ENCODE measurements at regions not wholly inside any gene's neighbourhood (a gene's known extent, or its start where the extent isn't known, plus 50 kb on each side); places are given as distances from the start of the nearest gene placed in this dataset.

- no peak for TF ChIP-seq CTBP1 (IDR thresholded peaks at IDR 0.05; ENCODE audit: borderline replicate concordance)
- no peak for TF ChIP-seq ARNT (IDR thresholded peaks at IDR 0.05)
- no peak for TF ChIP-seq LEF1 (IDR thresholded peaks at IDR 0.05; ENCODE audit: borderline replicate concordance)
- no peak for TF ChIP-seq SP1 (IDR thresholded peaks at IDR 0.05)
- TF ChIP-seq L3MBTL2 (conservative IDR thresholded peaks at IDR 0.05) = no peak
- no peak for TF ChIP-seq ELF4 (IDR thresholded peaks at IDR 0.05)
- TF ChIP-seq HDGF (IDR thresholded peaks at IDR 0.05; ENCODE audit: borderline replicate concordance) = no peak
- TF ChIP-seq NFRKB (IDR thresholded peaks at IDR 0.05) = no peak
- TF ChIP-seq, protein P1, sequence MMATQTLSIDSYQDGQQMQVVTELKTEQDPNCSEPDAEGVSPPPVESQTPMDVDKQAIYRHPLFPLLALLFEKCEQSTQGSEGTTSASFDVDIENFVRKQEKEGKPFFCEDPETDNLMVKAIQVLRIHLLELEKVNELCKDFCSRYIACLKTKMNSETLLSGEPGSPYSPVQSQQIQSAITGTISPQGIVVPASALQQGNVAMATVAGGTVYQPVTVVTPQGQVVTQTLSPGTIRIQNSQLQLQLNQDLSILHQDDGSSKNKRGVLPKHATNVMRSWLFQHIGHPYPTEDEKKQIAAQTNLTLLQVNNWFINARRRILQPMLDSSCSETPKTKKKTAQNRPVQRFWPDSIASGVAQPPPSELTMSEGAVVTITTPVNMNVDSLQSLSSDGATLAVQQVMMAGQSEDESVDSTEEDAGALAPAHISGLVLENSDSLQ (IDR thresholded peaks at IDR 0.05) = no peak
- TF ChIP-seq ZNF384 (IDR thresholded peaks at IDR 0.05) = no peak
- ChIA-PET POLR2A (no interaction called here), CTCF (no interaction called here)
- DNase-seq (ENCODE audit: extremely low spot score) = no peak
These were observed 213.9 kb downstream of the CHRM2 start for GRCh38 chr7:137082391-137082790.

DNA sequence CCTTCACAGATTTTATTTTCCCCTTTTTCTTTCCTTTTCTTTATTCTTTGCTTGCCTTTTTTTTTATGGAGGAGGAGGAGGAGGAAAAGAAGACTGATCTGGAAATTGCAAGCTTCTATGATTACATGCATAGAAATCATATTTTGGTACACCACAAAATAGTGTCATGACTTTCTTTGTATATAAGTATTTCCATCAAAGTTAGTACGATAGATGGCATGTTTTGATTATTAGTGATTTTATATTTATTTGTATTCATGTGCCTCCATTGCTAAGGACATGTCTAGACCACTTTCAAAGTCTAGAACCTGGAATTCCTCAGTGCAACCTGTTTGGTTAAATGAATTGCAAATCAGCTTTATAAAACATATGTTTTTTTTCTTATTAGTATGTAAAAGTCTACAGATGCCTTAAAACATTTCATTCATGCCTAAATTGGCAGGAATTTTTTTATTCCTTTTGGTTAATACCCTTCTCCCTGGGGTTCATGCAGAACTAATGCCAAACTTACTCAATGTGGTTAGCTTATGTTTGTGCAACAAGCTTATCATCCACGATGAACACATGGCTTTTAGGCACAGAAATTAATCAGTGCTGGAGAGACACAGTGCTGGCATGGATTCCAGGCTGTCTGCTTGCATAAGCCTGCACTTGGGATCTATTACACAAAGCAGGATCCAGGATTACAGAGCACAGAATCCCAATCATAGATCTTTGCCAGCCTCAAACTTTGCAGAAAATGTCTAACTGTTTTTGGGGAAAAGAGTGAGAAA lies 213.1 kb downstream of the CHRM2 start:
- CTCF ChIA-PET = no interaction called here
- no peak for DNase-seq (ENCODE audit: extremely low spot score)
- TF ChIP-seq FOXK2 (IDR thresholded peaks at IDR 0.05) (no peak), FOXM1 (IDR thresholded peaks at IDR 0.05; ENCODE audit: borderline replicate concordance) (no peak), ELF4 (IDR thresholded peaks at IDR 0.05) (no peak), TARDBP (IDR thresholded peaks at IDR 0.05) (no peak), ARNT (IDR thresholded peaks at IDR 0.05) (no peak), LEF1 (IDR thresholded peaks at IDR 0.05; ENCODE audit: borderline replicate concordance) (no peak), FOXA1 (IDR thresholded peaks at IDR 0.05) (no peak), BHLHE40 (IDR thresholded peaks at IDR 0.05; ENCODE audit: borderline replicate concordance) (no peak)
- POLR2A ChIA-PET = no interaction called here

- POLR2A ChIA-PET = no interaction called here
These were observed 212.2 kb downstream of the CHRM2 start for GRCh38 chr7:137080516-137081203.

GRCh38 chr7:137078781-137079180 lies 210.3 kb downstream of the CHRM2 start:
- CTCF ChIA-PET = no interaction called here

More at GRCh38 chr7:137080516-137081203, 212.2 kb downstream of the CHRM2 start:
- CTCF ChIA-PET = no interaction called here
- TF ChIP-seq LEF1 (IDR thresholded peaks at IDR 0.05; ENCODE audit: borderline replicate concordance) (no peak), TARDBP (IDR thresholded peaks at IDR 0.05) (no peak), SUZ12 (IDR thresholded peaks at IDR 0.05) (no peak), ZNF384 (IDR thresholded peaks at IDR 0.05) (no peak), HDGF (IDR thresholded peaks at IDR 0.05; ENCODE audit: borderline replicate concordance) (no peak), FOXM1 (IDR thresholded peaks at IDR 0.05; ENCODE audit: borderline replicate concordance) (no peak), L3MBTL2 (conservative IDR thresholded peaks at IDR 0.05) (no peak), NFRKB (IDR thresholded peaks at IDR 0.05) (no peak), FOXK2 (IDR thresholded peaks at IDR 0.05) (no peak), SP1 (IDR thresholded peaks at IDR 0.05) (no peak), ARNT (IDR thresholded peaks at IDR 0.05) (no peak)
- TF ChIP-seq, protein P1 (IDR thresholded peaks at IDR 0.05) = no peak
- no peak for DNase-seq (ENCODE audit: extremely low spot score)

DNA sequence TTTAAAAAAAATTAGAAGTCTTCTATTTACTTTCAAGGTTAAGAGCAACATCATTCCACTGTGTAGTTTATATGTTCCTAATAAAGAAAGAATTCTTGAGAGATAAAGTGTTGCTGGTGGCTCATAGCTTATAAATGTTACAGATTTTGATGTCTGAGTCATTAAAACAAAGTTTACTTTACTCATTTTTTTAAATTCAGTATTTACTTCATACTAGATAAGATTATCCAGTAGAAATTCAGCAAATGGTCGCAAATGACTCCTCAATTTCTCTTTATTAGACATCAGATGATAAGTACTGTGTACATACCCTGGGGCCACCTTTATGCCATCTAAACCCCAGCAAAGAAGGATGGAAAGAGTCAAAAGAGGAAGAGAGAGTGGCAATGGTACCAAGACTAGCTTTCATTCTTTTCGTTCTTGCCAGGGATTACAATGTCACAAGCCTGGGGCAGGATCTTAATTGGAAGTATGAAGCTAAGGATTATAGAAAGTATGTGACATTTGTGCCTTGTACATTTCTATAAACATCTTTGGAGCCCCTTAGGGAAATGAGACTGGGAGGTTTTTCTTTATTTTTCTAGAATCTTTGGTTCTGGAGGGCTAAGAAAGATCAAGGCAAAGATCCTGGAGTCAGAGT lies 206.1 kb downstream of the CHRM2 start:
- no peak for TF ChIP-seq CTBP1 (IDR thresholded peaks at IDR 0.05; ENCODE audit: borderline replicate concordance)
- TF ChIP-seq LEF1 (IDR thresholded peaks at IDR 0.05; ENCODE audit: borderline replicate concordance) = no peak
- no peak for TF ChIP-seq TARDBP (IDR thresholded peaks at IDR 0.05)
- TF ChIP-seq ELF4 (IDR thresholded peaks at IDR 0.05) = no peak
- no peak for TF ChIP-seq ZNF384 (IDR thresholded peaks at IDR 0.05)
- no peak for TF ChIP-seq SUZ12 (IDR thresholded peaks at IDR 0.05)
- no peak for TF ChIP-seq SP1 (IDR thresholded peaks at IDR 0.05)
- TF ChIP-seq BHLHE40 (IDR thresholded peaks at IDR 0.05; ENCODE audit: borderline replicate concordance) = no peak
- no peak for TF ChIP-seq HDGF (IDR thresholded peaks at IDR 0.05; ENCODE audit: borderline replicate concordance)
- TF ChIP-seq FOXK2 (IDR thresholded peaks at IDR 0.05) = no peak
- no peak for TF ChIP-seq NFRKB (IDR thresholded peaks at IDR 0.05)
- TF ChIP-seq FOXM1 (IDR thresholded peaks at IDR 0.05; ENCODE audit: borderline replicate concordance) = no peak
- no peak for TF ChIP-seq L3MBTL2 (conservative IDR thresholded peaks at IDR 0.05)
- TF ChIP-seq FOXA1 (IDR thresholded peaks at IDR 0.05) = no peak
- TF ChIP-seq ARNT (IDR thresholded peaks at IDR 0.05) = no peak
- TF ChIP-seq, protein P1 (IDR thresholded peaks at IDR 0.05) = no peak
- ChIA-PET CTCF (no interaction called here), POLR2A (no interaction called here)
- no peak for DNase-seq (ENCODE audit: extremely low spot score)

More at GRCh38 chr7:137078781-137079180, 210.3 kb downstream of the CHRM2 start:
- POLR2A ChIA-PET = no interaction called here
- TF ChIP-seq SP1 (IDR thresholded peaks at IDR 0.05) (no peak), ARNT (IDR thresholded peaks at IDR 0.05) (no peak), L3MBTL2 (conservative IDR thresholded peaks at IDR 0.05) (no peak), BHLHE40 (IDR thresholded peaks at IDR 0.05; ENCODE audit: borderline replicate concordance) (no peak), FOXA1 (IDR thresholded peaks at IDR 0.05) (no peak), ELF4 (IDR thresholded peaks at IDR 0.05) (no peak), TARDBP (IDR thresholded peaks at IDR 0.05) (no peak), NFRKB (IDR thresholded peaks at IDR 0.05) (no peak), FOXM1 (IDR thresholded peaks at IDR 0.05; ENCODE audit: borderline replicate concordance) (no peak), LEF1 (IDR thresholded peaks at IDR 0.05; ENCODE audit: borderline replicate concordance) (no peak), SUZ12 (IDR thresholded peaks at IDR 0.05) (no peak), ZNF384 (IDR thresholded peaks at IDR 0.05) (no peak)
- DNase-seq (ENCODE audit: extremely low spot score) = no peak

Data from HEK293T (cell line).